GM12874 (cell line): ENCODE measurements at regions not wholly inside any gene's neighbourhood (a gene's known extent, or its start where the extent isn't known, plus 50 kb on each side); places are given as distances from the start of the nearest gene placed in this dataset.

Experiments
- CTCF ChIP-seq: IDR thresholded peaks from 2 replicates; pipeline ENCODE4 v1.5.1; 2011; ENCODE audit warnings: low read depth, mild to moderate bottlenecking, control low read depth, low read length, moderate library complexity; ENCODE audit not compliant: insufficient read depth

DNA sequence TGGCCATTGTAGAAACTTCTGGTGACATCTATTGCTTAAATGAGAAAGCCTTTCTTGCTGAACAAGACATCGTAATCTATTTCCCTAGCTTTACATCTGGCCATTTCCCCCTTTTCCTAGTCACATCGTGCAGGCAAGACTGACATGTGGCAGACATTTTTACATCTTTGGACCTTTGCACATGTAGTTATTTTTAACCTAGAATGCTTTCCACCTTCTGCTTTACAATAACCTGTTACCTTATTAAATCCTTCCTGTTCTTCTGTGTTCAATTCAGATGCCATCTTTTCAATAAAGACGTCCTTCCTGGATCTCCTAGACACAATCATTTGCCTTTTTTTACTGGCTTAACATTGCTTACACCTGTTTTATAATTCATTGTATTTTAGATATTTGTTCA, 343.3 kb downstream of the DIPK2A start:
- TF ChIP-seq CTCF, result no peak

DNA sequence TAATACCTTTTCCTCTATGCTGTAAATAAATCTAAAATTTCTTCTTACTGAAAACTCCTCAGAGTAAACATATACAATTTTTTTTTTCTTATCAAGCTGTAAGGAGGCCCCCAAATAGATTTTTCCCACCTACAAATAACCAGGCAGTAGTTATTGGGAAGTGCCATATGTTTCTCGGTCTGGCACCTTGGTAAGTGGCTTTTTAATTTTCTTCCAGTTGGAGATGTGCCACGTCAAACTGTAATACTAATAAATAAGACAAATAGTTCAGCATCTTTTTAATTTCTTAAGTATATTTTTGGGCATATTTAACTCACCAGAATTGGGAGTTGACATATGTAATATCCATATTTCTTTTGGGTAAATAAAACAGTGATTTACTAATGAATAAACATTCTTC, 346.3 kb downstream of the DIPK2A start:
- TF ChIP-seq CTCF, result no peak

- no peak for TF ChIP-seq CTCF
Measured at GRCh38 chr3:144324076-144324475, 352.5 kb downstream of the DIPK2A start.

GRCh38 chr3:144332868-144333267, 361.2 kb downstream of the DIPK2A start:
- no peak for TF ChIP-seq CTCF

- TF ChIP-seq CTCF, result no peak
Measured at GRCh38 chr3:144341471-144341870, 369.8 kb downstream of the DIPK2A start.

GRCh38 chr3:144343343-144343742, 371.7 kb downstream of the DIPK2A start:
- TF ChIP-seq CTCF, result no peak

DNA sequence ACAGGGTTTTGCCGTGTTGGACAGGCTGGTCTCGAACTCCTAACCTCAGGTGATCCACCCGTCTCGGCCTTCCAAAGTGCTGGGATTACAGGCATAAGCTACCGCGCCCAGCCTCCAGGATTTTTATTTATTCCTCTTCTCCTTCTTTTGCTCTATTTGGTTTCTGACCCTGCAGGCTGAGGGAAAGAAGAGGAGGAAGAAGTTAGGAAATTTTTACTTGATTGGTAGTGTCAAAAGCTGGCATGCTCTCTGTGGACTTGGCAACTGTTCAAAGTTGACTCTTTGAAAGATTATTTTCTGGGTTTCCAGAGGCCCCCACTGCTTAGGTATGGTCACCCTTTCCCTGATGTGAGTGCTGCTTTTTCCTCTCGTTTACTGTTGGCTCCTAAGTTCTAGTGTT, 372.2 kb downstream of the DIPK2A start:
- no peak for TF ChIP-seq CTCF
